ENCODE measurements at regions not wholly inside any gene's neighbourhood (a gene's known extent, or its start where the extent isn't known, plus 50 kb on each side); places are given as distances from the start of the nearest gene placed in this dataset.

DNA sequence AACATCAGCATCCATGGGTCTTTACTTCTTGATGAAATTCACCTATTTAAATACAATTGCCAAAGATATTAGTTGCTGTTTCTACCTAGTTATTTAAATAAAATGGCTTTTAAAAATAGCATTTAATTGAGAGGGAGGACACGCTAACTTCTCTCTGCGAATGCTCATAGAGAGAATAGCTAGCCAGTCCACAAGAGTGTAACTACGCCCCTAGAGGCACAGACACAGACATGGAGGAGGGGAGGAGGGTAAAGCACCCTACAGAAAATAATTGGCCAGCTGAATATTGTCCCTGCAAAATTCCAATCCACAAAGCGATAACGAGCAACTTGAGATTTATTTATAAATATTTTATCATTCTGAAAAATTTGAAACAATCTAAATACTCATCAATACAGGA, 97.0 kb upstream of the PAPOLG start:
- DNase-seq, result no peak

DNA sequence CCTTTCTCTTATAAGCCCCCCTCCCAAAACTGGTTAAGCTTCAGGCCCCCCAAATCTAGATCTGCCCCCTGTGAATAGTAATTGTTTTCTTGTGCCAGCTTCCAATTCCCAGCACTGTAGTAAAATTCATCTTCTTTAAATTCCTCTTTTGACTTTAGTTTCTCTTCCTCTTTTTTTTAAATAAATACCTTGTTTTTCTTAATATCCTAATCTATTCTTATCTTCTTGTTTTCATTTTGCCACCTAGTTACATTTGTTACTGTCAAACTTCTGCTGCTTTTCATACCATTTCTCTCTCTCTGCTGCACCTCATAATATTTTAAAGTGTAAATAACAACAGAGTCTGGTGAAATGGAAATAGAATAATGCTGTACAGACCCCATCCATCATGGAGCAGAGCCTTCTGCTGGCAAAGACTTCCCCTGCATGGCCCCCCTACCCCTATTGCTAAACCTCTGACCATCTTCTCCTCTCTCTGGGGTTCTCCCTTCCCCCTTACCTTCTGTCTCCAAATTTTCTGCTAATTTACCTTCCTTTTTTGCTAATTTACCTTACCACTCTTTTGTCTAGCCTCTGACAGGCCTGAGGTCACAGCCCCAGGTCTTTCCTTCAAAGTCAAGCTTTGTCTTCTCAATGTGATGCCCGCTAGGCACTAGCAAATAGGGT, 94.9 kb upstream of the PAPOLG start:
- no peak for DNase-seq

DNA sequence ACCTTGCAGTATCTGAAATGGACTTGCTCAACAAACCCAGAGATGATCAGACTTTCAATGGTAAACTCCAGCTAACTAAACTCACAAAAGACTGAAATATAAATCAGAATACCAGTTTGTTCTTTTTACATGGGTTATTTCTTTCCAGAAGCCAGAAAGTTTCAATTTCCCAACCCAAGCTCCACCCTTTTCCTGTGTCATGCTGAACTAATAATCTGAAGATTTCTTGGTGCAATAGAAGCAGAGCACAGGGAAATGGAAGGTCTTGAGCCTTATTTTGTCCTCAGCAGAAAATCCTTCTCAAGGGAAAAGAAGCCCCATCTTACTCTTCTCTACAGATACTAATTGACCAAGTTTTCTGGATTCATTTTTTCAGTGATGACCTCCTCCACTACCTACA, 93.3 kb upstream of the PAPOLG start:
- no peak for DNase-seq

DNA sequence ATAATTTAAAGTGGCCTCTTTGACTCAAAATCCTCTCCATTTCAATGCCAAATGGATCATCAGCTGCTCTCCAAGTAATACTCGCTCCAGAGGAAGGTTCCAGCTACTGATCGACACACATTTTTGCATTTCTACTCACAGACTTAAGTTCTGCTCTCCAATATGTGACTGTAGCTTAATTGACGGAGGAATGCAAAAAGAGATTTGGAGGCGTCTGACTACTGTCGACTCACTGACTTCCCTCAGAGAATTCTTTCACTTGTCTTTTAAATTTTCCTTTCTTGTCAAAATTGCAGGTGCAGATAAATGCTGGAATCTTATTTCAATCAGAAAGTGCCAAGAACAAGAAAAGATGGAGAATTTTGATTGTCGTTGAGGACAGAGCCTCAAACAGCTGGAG, 84.1 kb upstream of the PAPOLG start:
- no peak for DNase-seq

DNA sequence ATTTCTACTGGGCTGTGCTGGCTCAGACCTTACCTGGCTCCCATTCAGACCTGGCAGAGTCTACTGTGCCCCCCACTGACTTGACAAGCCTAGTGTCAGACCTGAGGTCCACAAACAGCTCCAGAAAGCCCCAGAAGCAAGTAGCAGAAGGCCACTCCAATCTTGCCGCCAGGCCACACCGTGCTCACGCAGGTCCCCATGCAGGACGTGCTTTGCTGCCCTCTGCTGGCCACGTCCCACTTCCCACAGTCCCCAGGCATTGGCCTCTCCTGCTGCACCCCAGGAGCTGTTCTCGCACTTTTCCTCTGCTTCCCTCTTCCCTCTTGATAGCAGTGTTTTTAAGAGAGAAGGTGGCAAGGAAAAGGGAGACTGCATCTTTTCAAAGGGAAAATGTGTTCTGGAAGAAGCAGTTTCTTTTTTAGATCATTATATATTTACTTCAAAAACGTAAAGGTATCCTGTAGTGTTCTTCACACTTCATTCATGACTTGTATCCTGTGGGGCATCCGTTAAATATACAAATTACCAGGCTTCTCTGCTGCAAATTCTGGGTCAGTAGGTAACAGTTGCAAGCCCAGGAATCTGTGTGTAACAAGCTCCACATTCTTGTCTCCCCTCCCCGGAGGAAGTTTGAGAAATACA, 81.4 kb upstream of the PAPOLG start:
- DNase-seq, result peak; percentile 48

DNA sequence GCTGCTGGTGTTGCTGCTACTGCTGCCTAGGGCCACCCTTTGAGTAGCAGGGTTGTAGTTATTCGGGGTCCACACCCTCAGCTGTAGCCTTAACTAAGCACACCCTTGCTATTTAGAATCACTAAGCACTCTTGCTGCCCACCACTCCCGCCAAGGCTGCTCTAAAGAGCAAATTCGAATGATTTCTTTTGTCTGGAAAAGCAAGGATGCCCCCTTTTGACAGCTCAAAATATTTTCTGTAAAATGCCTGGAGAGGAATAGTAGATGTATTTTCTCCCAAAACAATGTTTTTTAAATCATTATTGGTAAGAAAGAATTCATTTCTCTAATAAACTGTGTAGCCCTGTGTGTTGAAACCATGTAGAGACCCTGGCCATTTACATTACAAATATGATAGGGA, 80.8 kb upstream of the PAPOLG start:
- DNase-seq, result no peak

DNA sequence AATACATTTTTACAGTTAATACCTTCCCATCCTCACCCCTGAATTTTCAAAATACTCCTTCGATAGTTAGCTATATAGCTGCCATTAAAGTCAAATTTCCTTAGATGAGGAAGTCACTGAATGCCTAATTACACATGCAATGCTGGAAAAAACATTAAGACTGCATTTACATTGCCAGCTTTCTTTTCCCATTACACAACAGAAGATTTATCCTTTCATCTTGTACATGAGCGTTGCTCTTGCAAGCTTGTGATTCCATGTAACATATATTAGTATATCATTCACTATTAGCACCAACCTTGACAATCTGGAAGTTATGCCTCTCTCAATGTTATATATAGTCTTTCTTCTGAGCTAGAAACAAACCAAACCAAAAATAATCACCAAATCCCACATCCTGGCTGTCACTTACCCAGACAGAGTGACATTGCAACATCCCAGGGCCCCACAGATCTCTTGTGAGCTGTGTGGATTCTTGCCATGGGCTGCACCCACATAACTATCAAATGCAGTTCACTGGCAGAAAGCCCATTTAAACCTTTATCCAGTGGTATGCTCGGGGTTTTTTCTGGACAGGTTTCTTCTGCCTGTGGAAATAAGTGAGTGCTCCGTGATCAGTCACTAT, 79.2 kb upstream of the PAPOLG start:
- no peak for DNase-seq

DNA sequence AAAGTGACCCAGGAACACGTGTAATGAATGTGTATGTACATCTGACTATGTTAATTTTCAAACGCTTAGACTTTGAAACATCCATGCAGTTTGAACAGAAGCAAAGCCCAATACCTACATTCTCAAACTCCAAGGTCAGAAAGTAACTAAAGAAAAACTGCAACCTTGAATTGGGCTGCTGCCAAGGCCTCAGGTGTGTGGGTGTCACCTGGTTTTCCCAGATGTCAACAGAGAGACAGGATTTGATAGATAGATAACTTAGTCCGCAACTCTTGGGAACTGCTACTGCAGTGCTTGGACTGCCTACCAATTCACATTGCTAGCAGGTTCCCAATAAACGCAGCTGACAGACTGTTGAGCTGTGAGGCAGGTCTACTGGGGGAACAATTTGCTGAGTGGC, 78.7 kb upstream of the PAPOLG start:
- DNase-seq, result no peak

DNA sequence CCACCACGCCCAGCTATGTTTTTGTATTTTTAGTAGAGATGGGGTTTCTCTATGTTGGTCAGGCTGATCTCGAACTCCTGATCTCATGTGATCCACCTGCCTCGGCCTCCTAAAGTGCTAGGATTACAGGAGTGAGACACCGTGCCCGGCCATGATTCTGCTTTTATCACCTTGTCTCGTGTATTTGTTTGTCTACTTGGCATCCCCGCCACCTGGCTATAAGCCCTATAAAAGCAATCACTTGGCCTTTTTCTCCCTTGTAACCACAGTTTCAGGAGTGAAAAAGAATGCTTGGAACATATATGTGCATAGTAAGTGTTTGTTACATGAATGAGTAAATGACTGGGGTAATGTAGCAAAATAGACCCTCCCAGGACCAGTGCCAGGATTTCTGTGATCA, 77.5 kb upstream of the PAPOLG start:
- no peak for DNase-seq

DNA sequence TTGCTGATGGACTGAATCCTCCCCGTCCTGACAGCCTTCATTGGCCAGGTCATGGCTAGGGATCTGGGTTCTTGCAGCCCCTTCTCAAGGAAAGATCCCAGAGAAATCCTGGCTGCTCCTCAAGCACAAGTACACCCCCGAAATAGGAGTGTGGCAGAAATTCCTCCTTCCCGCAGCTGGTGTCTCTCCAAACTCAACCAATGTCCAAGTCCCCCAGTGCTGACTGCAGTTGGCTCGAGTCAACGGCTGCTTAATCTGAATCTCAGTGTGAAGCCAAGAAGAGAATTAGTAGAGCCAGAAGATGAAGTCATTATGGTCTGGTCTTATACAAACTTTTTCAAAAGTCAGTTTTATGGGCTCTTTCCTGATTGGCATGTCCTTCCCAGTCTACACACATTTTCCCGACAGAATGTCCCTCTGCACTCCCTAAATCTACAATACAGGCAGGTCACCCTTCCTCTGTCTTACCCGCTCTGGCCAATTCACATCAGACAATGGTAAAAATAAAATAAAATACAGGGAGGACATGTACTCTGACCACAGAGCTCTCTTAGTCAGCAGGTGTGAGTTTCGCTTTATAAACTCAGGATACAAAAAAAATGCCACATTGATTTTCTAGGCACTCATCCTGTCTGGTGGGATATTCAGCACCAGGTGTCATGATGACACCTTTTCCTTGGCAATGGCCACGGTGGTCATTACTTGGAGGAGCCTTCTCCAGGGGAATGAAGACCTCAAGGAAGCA, 76.9 kb upstream of the PAPOLG start:
- DNase-seq, result no peak

DNA sequence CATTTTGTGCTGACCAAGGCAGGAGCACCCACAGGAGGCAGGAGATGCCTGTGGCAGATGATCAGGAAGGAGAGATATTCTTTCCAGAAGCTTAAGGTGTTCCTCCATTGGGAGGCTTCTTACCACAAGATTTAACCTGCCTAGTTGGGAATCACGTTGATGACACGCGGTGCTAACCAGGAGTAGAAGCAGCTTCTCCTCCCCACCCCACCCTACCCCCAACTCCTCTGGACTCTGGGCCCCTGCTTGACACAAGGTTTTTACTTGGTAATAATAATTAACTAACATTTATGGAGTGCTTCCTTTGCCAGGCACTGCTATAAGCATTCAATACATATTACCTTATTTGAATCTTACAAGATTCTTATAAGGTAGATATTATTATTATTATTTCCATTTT, 62.5 kb upstream of the PAPOLG start:
- no peak for DNase-seq

DNA sequence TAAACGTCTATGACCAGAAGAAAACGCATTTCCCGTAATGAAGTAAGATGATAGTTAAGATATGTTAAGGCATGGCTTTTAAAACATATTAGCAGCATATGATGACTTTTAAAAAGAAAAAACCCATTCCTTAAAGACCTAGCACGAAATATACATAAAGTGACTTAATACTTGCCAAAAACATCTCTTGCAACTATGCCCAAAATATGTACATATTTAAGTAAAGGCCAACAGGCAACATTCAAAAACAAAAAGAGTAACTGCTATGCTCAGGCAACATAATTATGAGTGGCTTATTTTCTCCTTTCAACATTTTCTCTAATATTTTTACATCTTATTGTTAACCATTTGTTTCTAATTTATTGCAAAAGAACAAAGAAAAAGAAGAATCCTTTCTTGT, 60.3 kb upstream of the PAPOLG start:
- no peak for DNase-seq

DNA sequence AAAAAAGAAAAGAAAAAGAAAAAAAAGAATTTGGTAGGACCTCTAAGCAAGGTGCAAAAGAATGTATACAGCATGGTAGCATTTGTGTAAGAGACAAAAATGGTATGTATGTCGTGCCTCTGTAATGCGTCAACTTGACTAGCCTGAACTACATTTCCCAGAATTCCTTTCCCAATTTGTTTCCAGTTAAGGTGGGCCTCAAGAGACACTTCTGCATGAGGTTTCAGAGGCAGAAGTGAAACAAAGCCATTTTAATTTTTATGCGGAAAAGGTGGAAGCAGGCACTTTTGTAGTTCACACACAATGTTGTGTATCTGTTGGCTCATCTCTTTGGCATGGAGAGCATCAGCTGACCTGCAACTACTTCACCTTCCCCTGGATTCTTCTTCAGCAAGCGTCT, 56.5 kb upstream of the PAPOLG start:
- DNase-seq, result no peak

DNA sequence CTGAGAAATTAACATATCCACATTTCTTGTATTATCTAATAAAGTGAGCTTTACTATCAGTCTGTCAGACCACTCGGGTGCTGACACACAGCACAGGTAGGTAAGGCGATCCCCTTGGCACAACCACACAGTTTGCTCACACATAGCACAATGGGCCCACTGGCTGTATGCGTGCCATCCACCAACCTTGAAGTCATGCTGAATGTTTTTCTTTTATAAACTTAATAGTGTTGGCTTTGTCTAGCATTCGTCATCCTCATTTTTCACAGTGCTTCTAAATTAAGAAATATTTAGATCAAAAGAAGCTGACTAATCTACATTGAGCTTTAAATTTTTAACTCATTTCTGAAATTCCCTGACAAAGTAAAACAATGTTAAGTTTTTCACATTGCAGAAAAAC, 50.0 kb upstream of the PAPOLG start:
- no peak for DNase-seq
